Astrocyte (in vitro differentiated cells and primary cell): ENCODE measurements at regions not wholly inside any gene's neighbourhood (a gene's known extent, or its start where the extent isn't known, plus 50 kb on each side); places are given as distances from the start of the nearest gene placed in this dataset.

Experiments used
- CTCF ChIP-seq: IDR thresholded peaks from 2 replicates; pipeline ENCODE4 v1.5.1; 2011; ENCODE audit warnings: low read depth, mild to moderate bottlenecking, inconsistent platforms, low read length, moderate library complexity; ENCODE audit not compliant: insufficient read depth
- EZH2 ChIP-seq: IDR thresholded peaks from 2 replicates; pipeline ENCODE4 v1.6.1; 2012; ENCODE audit warnings: mild to moderate bottlenecking, low read length, inconsistent platforms; ENCODE audit not compliant: insufficient read depth

GRCh38 chr5:51559339-51559738, 176.1 kb downstream of the ISL1 start:
- no peak for TF ChIP-seq CTCF
- no peak for TF ChIP-seq EZH2
